ENCODE measurements at regions not wholly inside any gene's neighbourhood (a gene's known extent, or its start where the extent isn't known, plus 50 kb on each side); places are given as distances from the start of the nearest gene placed in this dataset.

DNA sequence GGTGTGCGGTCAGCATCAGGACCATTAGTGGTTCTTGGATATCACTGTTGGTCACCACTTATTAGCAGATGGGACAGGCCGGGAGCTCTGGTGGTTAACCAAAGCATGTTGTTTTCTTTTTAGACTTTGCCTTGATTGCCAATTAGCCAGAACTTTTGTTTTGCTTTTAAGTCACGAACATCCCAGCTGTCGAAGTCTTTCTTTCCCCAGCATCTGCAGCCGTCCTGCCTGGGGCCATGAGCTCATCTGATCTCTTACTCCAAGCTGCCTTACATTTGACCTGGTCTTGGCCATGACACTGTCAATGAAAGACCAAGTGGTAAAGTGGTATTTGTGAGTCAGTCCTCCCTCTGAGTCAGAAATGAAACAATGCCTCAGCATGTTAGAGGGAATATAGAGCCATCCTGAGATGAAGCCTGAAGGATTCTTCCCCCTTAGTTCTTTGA is 53.9 kb upstream of the CREB5 start (continued):
- TF ChIP-seq, protein P1, sequence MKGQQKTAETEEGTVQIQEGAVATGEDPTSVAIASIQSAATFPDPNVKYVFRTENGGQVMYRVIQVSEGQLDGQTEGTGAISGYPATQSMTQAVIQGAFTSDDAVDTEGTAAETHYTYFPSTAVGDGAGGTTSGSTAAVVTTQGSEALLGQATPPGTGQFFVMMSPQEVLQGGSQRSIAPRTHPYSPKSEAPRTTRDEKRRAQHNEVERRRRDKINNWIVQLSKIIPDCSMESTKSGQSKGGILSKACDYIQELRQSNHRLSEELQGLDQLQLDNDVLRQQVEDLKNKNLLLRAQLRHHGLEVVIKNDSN (IDR thresholded peaks at IDR 0.05; ENCODE audit: borderline replicate concordance, low read depth) = no peak
- TF ChIP-seq MXI1 (IDR thresholded peaks at IDR 0.05; ENCODE audit: low read depth, low read length) = no peak
- TF ChIP-seq FOXM1 (IDR thresholded peaks at IDR 0.05; ENCODE audit: low read depth) = no peak
- no peak for TF ChIP-seq EZH2phosphoT487 (IDR thresholded peaks at IDR 0.05; ENCODE audit: borderline replicate concordance, low read depth)
- TF ChIP-seq NFIC (IDR thresholded peaks at IDR 0.05; ENCODE audit: borderline replicate concordance) = peak; percentile 89
- TF ChIP-seq NRF1 (IDR thresholded peaks at IDR 0.05; ENCODE audit: low read depth, low read length) = no peak
- TF ChIP-seq FOSL2 (IDR thresholded peaks at IDR 0.05; ENCODE audit: borderline replicate concordance, low read depth) = peak; percentile 99
- no peak for TF ChIP-seq CHD2 (IDR thresholded peaks at IDR 0.05; ENCODE audit: low read length, partially characterized antibody)
- TF ChIP-seq, protein P2, sequence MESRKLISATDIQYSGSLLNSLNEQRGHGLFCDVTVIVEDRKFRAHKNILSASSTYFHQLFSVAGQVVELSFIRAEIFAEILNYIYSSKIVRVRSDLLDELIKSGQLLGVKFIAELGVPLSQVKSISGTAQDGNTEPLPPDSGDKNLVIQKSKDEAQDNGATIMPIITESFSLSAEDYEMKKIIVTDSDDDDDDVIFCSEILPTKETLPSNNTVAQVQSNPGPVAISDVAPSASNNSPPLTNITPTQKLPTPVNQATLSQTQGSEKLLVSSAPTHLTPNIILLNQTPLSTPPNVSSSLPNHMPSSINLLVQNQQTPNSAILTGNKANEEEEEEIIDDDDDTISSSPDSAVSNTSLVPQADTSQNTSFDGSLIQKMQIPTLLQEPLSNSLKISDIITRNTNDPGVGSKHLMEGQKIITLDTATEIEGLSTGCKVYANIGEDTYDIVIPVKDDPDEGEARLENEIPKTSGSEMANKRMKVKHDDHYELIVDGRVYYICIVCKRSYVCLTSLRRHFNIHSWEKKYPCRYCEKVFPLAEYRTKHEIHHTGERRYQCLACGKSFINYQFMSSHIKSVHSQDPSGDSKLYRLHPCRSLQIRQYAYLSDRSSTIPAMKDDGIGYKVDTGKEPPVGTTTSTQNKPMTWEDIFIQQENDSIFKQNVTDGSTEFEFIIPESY (IDR thresholded peaks at IDR 0.05; ENCODE audit: borderline replicate concordance, low read depth) = 0 out of 2 replicates have a peak, but pooled peaks have one; percentile 16
- TF ChIP-seq, protein P3, sequence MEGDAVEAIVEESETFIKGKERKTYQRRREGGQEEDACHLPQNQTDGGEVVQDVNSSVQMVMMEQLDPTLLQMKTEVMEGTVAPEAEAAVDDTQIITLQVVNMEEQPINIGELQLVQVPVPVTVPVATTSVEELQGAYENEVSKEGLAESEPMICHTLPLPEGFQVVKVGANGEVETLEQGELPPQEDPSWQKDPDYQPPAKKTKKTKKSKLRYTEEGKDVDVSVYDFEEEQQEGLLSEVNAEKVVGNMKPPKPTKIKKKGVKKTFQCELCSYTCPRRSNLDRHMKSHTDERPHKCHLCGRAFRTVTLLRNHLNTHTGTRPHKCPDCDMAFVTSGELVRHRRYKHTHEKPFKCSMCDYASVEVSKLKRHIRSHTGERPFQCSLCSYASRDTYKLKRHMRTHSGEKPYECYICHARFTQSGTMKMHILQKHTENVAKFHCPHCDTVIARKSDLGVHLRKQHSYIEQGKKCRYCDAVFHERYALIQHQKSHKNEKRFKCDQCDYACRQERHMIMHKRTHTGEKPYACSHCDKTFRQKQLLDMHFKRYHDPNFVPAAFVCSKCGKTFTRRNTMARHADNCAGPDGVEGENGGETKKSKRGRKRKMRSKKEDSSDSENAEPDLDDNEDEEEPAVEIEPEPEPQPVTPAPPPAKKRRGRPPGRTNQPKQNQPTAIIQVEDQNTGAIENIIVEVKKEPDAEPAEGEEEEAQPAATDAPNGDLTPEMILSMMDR (IDR thresholded peaks at IDR 0.05) = no peak
- TF ChIP-seq RCOR1 (IDR thresholded peaks at IDR 0.05; ENCODE audit: low read length) = no peak
- no peak for TF ChIP-seq TAF1 (IDR thresholded peaks at IDR 0.05; ENCODE audit: borderline replicate concordance, low read depth, low read length)
- TF ChIP-seq RXRA (IDR thresholded peaks at IDR 0.05; ENCODE audit: borderline replicate concordance, low read depth) = peak; percentile 94
- TF ChIP-seq, protein P4, sequence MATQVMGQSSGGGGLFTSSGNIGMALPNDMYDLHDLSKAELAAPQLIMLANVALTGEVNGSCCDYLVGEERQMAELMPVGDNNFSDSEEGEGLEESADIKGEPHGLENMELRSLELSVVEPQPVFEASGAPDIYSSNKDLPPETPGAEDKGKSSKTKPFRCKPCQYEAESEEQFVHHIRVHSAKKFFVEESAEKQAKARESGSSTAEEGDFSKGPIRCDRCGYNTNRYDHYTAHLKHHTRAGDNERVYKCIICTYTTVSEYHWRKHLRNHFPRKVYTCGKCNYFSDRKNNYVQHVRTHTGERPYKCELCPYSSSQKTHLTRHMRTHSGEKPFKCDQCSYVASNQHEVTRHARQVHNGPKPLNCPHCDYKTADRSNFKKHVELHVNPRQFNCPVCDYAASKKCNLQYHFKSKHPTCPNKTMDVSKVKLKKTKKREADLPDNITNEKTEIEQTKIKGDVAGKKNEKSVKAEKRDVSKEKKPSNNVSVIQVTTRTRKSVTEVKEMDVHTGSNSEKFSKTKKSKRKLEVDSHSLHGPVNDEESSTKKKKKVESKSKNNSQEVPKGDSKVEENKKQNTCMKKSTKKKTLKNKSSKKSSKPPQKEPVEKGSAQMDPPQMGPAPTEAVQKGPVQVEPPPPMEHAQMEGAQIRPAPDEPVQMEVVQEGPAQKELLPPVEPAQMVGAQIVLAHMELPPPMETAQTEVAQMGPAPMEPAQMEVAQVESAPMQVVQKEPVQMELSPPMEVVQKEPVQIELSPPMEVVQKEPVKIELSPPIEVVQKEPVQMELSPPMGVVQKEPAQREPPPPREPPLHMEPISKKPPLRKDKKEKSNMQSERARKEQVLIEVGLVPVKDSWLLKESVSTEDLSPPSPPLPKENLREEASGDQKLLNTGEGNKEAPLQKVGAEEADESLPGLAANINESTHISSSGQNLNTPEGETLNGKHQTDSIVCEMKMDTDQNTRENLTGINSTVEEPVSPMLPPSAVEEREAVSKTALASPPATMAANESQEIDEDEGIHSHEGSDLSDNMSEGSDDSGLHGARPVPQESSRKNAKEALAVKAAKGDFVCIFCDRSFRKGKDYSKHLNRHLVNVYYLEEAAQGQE (IDR thresholded peaks at IDR 0.05; ENCODE audit: low read depth, low read length) = 0 out of 2 replicates have a peak, but pooled peaks have one; percentile 67
- peak; percentile 97 for TF ChIP-seq JUND (IDR thresholded peaks at IDR 0.05)
- no peak for TF ChIP-seq RFX5 (IDR thresholded peaks at IDR 0.05; ENCODE audit: low read length)
- TF ChIP-seq EP300 (IDR thresholded peaks at IDR 0.05; ENCODE audit: borderline replicate concordance in 1 of 2, low read depth in 1 of 2, low read length in 1 of 2) = peak in 1 of 2 experiments; percentile 91; a peak in 1 of 4 replicates
- peak; percentile 55; the same call in 1 of the 2 replicates for TF ChIP-seq YY1 (IDR thresholded peaks at IDR 0.05; ENCODE audit: low read depth)
- peak; percentile 82; the same call in 1 of the 2 replicates for TF ChIP-seq POLR2AphosphoS5 (IDR thresholded peaks at IDR 0.05; ENCODE audit: low read depth, low read length)
- TF ChIP-seq FOXJ3 (CRISPR knock-in tag; IDR thresholded peaks at IDR 0.05) = no peak

Measured in SK-N-SH (cell line).